Smooth muscle cell (in vitro differentiated cells): ENCODE measurements at regions not wholly inside any gene's neighbourhood (a gene's known extent, or its start where the extent isn't known, plus 50 kb on each side); places are given as distances from the start of the nearest gene placed in this dataset.
"Not testable (repeated sequence)": the region's sequence is repeated elsewhere in the genome, so short reads cannot be mapped to it uniquely, and the experiment has no call there.

Experiments
- DNase-seq: peaks from one replicate; lab custom pipeline; 2025; ENCODE audit not compliant: unreplicated experiment; lab: John Stamatoyannopoulos, UW
- H2AFZ ChIP-seq: fragments of 200-600 bp; sonication (generic); 2 replicates; pipeline ENCODE4 v1.6.0; 2016; ENCODE audit warnings: antibody characterized with exemption, low read depth, mild to moderate bottlenecking
- H3F3A ChIP-seq: fragments of 200-600 bp; sonication (generic); 2 replicates; pipeline ENCODE4 v1.6.0; 2017; ENCODE audit warnings: antibody characterized with exemption, low read depth
- H3K27ac ChIP-seq: fragments of 200-600 bp; sonication (generic); 2 replicates; pipeline ENCODE4 v1.5.1; 2016; ENCODE audit warnings: low read depth, mild to moderate bottlenecking
- H3K27me3 ChIP-seq: fragments of 200-600 bp; sonication (generic); 2 replicates; pipeline ENCODE4 v1.6.1; 2016; ENCODE audit warnings: low read depth, mild to moderate bottlenecking
- H3K36me3 ChIP-seq: fragments of 200-600 bp; sonication (generic); 2 replicates; pipeline ENCODE4 v1.5.1; 2016; ENCODE audit warnings: low read depth
- H3K4me1 ChIP-seq: fragments of 200-600 bp; sonication (generic); 2 replicates; pipeline ENCODE4 v1.5.1; 2016; ENCODE audit warnings: low read depth
- H3K4me2 ChIP-seq: fragments of 200-600 bp; sonication (generic); 2 replicates; pipeline ENCODE4 v1.6.0; 2016; ENCODE audit warnings: mild to moderate bottlenecking
- H3K4me3 ChIP-seq: fragments of 200-600 bp; sonication (generic); 2 replicates; pipeline ENCODE4 v1.5.1; 2016; ENCODE audit warnings: mild to moderate bottlenecking
- H3K79me2 ChIP-seq: fragments of 200-600 bp; sonication (generic); 2 replicates; pipeline ENCODE4 v1.6.0; 2016; ENCODE audit warnings: low read depth, mild to moderate bottlenecking
- H3K9ac ChIP-seq: fragments of 200-600 bp; sonication (generic); 2 replicates; pipeline ENCODE4 v1.6.0; 2016; ENCODE audit warnings: low read depth
- H3K9me3 ChIP-seq: fragments of 200-600 bp; sonication (generic); replicated peaks from 2 replicates; pipeline ENCODE4 v1.5.1; 2016; ENCODE audit warnings: low read depth
- H4K20me1 ChIP-seq: fragments of 200-600 bp; sonication (generic); 2 replicates; pipeline ENCODE4 v1.6.0; 2016; ENCODE audit warnings: low read depth
- WGBS: methylation state at CpG from one replicate; pipeline ENCODE4 v1.1.7; 2016; ENCODE audit warnings: low lambda C conversion rate; 5-methylcytosine and 5-hydroxymethylcytosine counted together
- TF ChIP-seq, protein P1 (sequence below): fragments of 200-600 bp; sonication (generic); IDR thresholded peaks from 2 replicates; pipeline ENCODE4 v1.5.1; 2017; ENCODE audit warnings: borderline replicate concordance, mild to moderate bottlenecking, antibody characterized with exemption; ENCODE audit not compliant: insufficient read depth, poor library complexity, severe bottlenecking

DNA sequence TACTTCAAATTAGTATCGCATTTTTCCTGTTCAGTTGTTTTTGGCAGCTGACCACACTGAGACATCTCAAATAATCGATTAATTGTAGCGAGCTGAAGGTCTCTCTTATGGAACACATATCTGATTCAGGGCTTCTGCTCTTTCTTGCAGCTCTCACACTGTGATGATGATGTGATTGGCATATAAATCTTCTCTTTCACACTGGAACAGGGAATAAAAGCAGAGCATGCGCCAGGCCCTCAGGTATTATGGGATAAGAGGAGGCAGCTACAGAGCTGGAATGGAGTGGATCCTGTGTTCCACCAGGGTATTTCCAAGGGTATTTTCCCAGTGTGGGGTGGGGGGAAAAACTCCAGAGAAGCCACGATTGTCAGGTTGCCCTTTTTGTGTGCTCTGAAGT, 265.4 kb upstream of the CASK start:
- Histone ChIP-seq H3K4me2 (no peak overlapping the region), H3K4me1 (no peaks in the 10 kb centered on the region), H3K79me2 (no peaks in the 10 kb centered on the region), H2AFZ (no peak overlapping the region), H3K4me3 (no peak overlapping the region), H3K9ac (no peak overlapping the region), H3K36me3 (no peaks in the 10 kb centered on the region), H3K27ac (no peak overlapping the region), H3F3A (no peaks in the 10 kb centered on the region), H4K20me1 (no peaks in the 10 kb centered on the region), H3K27me3 (no peaks in the 10 kb centered on the region), H3K9me3 (no peaks in the 10 kb centered on the region)
- no peak for DNase-seq
- WGBS: 82% methylated on average over 5 of the region's 5 CpGs
- TF ChIP-seq, protein P1, sequence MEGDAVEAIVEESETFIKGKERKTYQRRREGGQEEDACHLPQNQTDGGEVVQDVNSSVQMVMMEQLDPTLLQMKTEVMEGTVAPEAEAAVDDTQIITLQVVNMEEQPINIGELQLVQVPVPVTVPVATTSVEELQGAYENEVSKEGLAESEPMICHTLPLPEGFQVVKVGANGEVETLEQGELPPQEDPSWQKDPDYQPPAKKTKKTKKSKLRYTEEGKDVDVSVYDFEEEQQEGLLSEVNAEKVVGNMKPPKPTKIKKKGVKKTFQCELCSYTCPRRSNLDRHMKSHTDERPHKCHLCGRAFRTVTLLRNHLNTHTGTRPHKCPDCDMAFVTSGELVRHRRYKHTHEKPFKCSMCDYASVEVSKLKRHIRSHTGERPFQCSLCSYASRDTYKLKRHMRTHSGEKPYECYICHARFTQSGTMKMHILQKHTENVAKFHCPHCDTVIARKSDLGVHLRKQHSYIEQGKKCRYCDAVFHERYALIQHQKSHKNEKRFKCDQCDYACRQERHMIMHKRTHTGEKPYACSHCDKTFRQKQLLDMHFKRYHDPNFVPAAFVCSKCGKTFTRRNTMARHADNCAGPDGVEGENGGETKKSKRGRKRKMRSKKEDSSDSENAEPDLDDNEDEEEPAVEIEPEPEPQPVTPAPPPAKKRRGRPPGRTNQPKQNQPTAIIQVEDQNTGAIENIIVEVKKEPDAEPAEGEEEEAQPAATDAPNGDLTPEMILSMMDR: no peak

DNA sequence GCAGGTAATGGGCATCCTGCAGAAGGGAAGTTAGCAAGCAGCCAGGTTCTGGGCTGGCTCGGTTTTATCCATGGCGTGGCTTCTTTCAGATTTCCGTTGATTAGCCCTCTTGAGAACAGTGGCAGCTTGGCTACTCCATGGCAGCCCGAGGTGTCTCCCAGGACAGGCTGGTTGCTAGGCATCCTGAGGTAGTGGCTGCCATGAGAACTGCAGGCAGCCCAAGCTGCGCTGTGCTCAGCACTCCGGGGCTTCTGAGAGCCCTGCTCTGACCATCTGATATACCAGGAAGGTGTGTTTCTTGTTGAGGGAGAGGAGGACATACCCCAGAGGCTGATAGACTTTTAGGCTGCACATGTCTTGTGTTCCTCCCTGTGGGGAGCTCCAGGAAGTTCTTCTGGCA, 253.4 kb upstream of the CASK start:
- H2AFZ ChIP-seq: no peak overlapping the region
- no peaks in the 10 kb centered on the region for H3K9me3 ChIP-seq
- no peaks in the 10 kb centered on the region for H3K79me2 ChIP-seq
- no peak overlapping the region for H3K9ac ChIP-seq
- H3F3A ChIP-seq: no peaks in the 10 kb centered on the region
- WGBS: 65% methylated on average over 6 of the region's 6 CpGs
- no peak overlapping the region for H3K4me3 ChIP-seq
- no peaks in the 10 kb centered on the region for H3K4me1 ChIP-seq
- TF ChIP-seq, protein P1: no peak
- no peaks in the 10 kb centered on the region for H3K36me3 ChIP-seq
- H3K27ac ChIP-seq: no peak overlapping the region
- H3K4me2 ChIP-seq: no peak overlapping the region
- H4K20me1 ChIP-seq: no peaks in the 10 kb centered on the region
- H3K27me3 ChIP-seq: no peaks in the 10 kb centered on the region
- no peak for DNase-seq

DNA sequence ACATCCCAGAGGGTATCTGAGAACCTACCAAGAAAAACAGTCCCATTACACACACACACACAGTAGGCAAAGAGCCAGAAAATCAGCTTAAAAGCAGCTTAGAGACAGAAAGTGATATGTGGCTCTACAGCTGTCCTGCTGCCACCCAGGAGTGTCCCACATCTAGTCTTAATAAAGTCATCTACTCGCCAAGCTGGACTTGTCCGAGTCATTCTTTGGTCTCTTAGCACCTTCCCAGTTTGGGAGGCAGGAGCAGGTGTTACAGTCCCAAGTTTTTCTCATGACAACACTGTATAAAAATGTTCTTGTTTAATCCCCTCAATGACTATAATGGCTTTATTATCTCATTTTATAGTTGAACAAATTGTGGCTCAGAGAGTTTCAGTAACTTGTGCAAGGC, 252.5 kb upstream of the CASK start:
- no peaks in the 10 kb centered on the region for H3K9me3 ChIP-seq
- H3K4me3 ChIP-seq: no peak overlapping the region
- WGBS: 70% methylated on average over 2 of the region's 2 CpGs
- DNase-seq: no peak
- no peaks in the 10 kb centered on the region for H3K36me3 ChIP-seq
- no peak overlapping the region for H3K4me2 ChIP-seq
- H3F3A ChIP-seq: no peaks in the 10 kb centered on the region
- no peak overlapping the region for H2AFZ ChIP-seq
- TF ChIP-seq, protein P1: no peak
- H4K20me1 ChIP-seq: no peaks in the 10 kb centered on the region
- no peaks in the 10 kb centered on the region for H3K27me3 ChIP-seq
- H3K4me1 ChIP-seq: no peaks in the 10 kb centered on the region
- no peak overlapping the region for H3K9ac ChIP-seq
- H3K79me2 ChIP-seq: no peaks in the 10 kb centered on the region
- no peak overlapping the region for H3K27ac ChIP-seq

DNA sequence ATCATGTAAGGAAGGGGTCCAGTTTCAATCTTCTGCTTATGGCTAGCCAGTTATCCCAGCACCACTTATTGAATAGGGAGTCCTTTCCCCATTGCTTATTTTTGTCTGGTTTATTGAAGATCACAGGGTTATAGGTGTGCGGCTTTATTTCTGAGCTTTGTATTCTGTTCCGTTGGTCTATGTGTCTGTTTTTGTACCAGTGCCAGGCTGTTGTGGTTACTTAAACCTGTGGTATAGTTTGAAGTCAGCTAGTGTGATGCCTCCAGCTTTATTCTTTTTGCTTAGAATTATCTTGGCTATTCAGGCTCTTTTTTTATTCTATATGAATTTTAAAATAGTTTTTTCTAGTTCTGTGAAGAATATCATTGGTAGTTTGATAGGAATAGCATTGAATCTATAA, 234.6 kb upstream of the CASK start:
- H3K4me2 ChIP-seq, H3K79me2 ChIP-seq, DNase-seq, H3K9me3 ChIP-seq, H4K20me1 ChIP-seq, H2AFZ ChIP-seq, H3K9ac ChIP-seq, H3K4me1 ChIP-seq, H3F3A ChIP-seq, H3K36me3 ChIP-seq, H3K27me3 ChIP-seq, H3K27ac ChIP-seq, H3K4me3 ChIP-seq: not testable (repeated sequence)
- 87% methylated on average over 2 of the region's 2 CpGs for WGBS
